GM19023 (cell line): ENCODE measurements at regions not wholly inside any gene's neighbourhood (a gene's known extent, or its start where the extent isn't known, plus 50 kb on each side); places are given as distances from the start of the nearest gene placed in this dataset.

Experiments used
- ATAC-seq: cut with Tn5 transposase; IDR thresholded peaks from one replicate; pipeline ENCODE4 v1.9.1; 2021; ENCODE audit warnings: mild to moderate bottlenecking, moderate library complexity; ENCODE audit not compliant: unreplicated experiment

DNA sequence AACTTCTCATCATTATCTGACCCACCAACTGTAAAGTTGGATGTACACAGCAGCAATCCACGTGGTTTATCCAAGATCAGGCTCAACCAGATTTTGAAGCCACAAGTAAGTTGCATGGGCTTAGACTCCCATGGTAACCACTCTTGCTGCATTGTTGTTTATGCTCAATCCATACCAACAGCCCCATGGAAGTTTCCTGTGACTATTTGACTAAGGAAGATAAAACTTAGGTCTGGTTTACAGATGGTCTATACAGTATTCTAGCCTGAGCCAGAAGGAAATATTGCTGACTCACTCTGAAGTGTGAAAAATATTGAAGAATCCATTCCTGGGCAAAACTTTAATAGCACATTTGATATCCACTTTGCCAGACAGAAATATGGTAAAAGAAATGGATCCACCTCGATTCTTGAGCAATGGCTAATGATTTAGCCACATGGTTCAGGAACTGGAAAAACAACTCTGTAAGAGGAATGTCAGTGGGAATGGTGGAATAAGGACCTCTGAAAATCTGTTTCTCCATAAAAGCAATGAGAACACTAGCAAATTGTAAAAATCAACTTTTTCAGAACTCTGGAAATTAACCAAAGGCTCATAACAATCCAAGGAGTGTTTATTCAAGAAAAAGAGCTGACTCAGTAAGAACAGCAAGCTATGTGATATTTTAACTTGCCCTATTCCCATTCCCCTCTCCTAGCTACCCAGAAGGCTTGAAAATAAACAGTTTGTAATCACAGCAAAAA lies 162.9 kb upstream of the STT3B start:
- no peak for ATAC-seq

DNA sequence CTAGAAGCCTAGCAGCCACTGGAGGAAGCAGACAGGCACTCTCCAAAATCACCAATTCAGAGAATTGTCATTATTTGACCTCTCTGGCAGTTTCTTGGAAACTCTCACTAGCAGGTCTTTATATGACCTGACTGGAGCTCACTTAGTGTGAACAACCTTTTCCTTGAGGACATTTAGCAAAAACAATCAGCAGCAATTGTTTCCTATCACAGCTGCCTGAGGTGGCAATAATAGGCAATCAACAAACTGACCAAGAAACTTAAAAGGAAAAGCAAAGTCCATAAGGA lies 162.4 kb upstream of the STT3B start:
- ATAC-seq, result no peak

DNA sequence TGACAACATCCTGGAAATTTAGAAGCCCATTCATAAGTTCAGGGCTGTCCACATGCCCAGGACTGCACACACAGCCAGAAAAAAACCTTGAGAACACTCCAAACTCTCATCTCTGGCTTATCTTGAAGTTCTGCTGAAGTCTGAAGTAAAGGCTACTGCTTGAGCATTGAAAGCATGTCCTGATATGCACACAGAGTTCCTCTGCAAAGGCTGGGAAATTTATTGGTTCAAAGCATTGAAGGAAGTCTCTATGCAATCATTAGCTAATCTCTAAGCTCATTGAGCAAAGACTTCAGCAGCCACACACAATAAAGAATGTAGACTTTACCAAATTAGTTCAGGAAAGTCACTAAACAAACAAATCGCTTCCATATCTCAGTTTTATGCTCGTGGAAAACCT lies 162.0 kb upstream of the STT3B start:
- no peak for ATAC-seq

DNA sequence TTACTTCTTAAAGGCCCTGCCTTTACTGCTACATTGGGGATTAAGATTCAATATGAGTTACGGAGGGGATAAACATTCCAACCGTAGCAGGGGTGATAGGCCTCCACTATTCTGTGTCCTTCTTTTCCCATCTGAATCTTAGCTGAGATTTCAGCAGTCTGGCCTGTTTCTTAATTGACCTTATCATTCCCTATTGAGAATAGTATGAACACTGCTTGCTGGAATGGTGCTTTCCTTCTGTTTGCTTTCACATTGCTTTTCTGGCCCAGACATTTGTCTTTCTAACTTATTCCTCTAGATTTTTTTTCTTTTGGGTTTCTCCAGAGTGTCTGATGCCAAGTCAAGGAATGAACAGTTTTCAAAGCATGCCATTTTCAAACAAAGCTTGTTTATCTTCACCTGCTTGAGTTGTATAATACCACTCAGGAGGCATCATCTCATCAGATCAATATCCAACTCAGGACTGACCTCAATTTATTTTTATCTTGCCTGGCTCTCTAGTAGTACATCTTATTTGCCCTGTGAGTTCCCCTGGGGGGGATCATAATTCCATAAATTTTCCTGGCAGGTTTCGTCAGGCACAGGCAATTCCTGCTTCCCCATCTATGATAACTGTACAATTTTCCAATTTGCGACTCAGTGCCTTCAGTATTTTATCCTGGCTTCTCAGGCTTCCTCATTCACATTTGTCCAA lies 161.1 kb upstream of the STT3B start:
- no peak for ATAC-seq

GRCh38 chr3:31373681-31374080 lies 159.0 kb upstream of the STT3B start:
- no peak for ATAC-seq

- no peak for ATAC-seq
Observed at GRCh38 chr3:31377045-31377642, 155.6 kb upstream of the STT3B start.

GRCh38 chr3:31378231-31378630 lies 154.5 kb upstream of the STT3B start:
- ATAC-seq, result no peak

GRCh38 chr3:31379598-31379997 lies 153.1 kb upstream of the STT3B start:
- no peak for ATAC-seq

DNA sequence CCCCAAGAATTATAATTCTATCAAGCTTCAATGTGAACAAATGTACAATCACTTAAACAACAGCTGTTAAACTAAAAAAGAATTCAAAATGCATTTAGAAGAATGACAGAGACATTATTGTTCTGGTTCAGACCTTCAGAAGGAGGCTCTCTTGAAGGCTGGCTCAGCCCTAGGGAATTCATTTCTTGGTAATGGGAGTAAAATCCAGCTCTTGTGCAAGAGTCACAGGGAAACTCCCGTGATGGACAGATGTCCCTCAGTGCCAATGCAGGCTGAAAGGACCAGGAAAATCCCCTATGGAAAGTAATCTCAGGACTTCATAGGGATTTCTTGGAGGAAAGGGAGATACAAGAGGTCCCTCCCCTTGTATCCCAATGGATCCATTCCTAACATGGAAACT lies 149.9 kb upstream of the STT3B start:
- ATAC-seq, result no peak

GRCh38 chr3:31384117-31384516 lies 148.6 kb upstream of the STT3B start:
- ATAC-seq, result no peak

DNA sequence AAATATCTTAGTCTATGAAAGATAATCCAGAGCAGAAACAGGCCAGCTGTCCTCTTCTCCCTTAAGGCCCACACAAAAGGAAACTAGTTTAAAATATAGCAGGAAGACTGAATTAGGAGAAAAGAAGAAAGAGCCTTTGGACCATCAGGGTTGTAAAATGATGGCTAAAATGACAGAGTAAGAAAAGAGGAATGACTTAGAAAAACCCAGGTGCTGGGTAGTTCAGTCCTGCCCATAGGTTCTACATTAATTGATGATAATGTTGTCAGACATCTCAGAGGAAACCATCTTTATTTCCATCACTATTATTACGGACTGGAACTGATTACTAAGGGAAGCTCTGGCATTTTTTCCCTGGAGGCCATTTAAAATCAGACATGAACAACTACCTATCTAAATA lies 142.8 kb upstream of the STT3B start:
- no peak for ATAC-seq

- no peak for ATAC-seq
Observed at GRCh38 chr3:31390466-31390865, 142.3 kb upstream of the STT3B start.

DNA sequence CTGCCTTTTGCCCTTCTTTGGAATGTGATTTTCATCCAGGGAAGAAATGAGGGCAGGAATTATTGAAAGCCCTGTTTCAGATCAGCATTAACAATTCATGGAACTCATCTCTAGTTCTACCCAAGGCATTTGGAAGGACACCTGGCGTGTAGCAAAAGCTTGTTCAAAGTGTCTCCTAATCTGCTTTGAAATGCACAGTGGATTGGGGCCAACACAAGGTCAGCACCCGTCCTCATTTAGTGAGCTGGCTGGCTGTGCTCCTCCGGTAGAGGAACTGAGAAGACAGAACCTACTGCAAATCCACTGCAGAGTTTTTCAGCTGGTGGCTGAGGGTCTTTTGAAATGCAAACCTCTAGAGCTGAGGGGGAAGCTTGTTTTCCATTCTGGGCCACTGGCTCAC lies 141.6 kb upstream of the STT3B start:
- ATAC-seq, result peak; percentile 58

- ATAC-seq, result no peak
Observed at GRCh38 chr3:31392568-31392967, 140.2 kb upstream of the STT3B start.

DNA sequence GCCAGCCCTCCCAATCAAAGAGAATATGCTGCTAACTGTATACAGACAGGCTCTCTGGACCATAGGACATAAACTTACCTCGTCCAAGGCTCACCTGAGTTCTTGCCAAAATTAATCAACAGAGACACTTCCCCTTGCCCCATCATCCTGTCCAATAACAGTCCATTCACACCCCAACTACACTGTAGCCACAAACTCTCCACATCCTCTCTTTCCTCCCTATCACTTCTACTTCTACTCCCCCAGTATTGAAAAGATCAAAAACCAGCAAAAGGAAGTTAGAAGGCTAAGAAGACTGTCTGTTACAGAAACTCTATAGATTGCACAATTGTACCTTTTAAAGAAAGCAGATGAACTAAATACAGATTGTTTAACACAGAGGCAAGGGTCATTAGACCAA lies 133.5 kb upstream of the STT3B start:
- no peak for ATAC-seq

DNA sequence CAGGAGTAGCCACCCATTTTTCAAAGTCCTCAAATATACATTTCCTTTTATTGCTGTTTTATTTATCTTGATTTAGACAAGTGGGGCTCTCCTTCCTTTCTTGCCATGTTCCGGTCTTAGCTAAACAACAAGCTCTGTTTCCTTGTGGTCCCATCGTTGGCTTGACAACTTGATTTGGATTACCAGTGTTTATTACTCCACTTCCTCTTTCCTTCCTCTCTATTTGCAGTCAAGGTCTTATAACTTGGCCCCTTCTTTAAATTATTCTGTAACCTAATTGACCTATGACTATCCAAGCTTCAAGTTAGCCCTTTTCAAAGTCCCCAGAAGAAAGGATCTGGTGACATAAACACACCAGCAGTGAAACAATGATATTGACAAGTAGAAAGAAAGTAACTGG lies 130.6 kb upstream of the STT3B start:
- ATAC-seq, result no peak

- ATAC-seq, result no peak
Observed at GRCh38 chr3:31403197-31403596, 129.5 kb upstream of the STT3B start.

GRCh38 chr3:31404871-31405270 lies 127.9 kb upstream of the STT3B start:
- no peak for ATAC-seq

- no peak for ATAC-seq
Observed at GRCh38 chr3:31405515-31405914, 127.2 kb upstream of the STT3B start.

GRCh38 chr3:31406896-31407295 lies 125.8 kb upstream of the STT3B start:
- no peak for ATAC-seq

GRCh38 chr3:31407665-31408064 lies 125.1 kb upstream of the STT3B start:
- ATAC-seq, result no peak

DNA sequence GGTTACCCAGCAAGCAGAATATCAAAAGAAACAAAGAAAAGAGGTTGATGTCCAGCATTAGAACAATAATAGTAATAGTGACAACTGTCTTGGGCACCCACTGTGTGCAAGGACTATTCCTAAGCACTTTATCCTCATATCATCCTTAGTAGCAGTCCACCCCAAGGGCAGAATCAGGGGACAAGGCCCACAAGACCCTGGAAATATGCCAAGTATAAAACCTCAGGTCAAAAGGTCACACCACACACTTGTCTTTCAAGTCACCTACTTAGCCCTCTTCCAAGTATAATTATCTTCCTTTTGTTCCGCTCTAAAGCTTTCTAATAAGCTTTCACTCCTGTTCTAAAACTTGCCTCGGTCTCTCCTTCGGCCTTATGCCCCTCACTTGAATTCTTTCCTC lies 124.0 kb upstream of the STT3B start:
- no peak for ATAC-seq

- ATAC-seq, result no peak
Observed at GRCh38 chr3:31409389-31409788, 123.3 kb upstream of the STT3B start.
